Psoas muscle (tissue), 7 donors: ENCODE measurements at regions not wholly inside any gene's neighbourhood (a gene's known extent, or its start where the extent isn't known, plus 50 kb on each side); places are given as distances from the start of the nearest gene placed in this dataset.
"Not testable (repeated sequence)": the region's sequence is repeated elsewhere in the genome, so short reads cannot be mapped to it uniquely, and the experiment has no call there.

Experiments
- ATAC-seq, 4 donors: fragments of 200-7000 bp; cut with Tn5 transposase; one replicate each; pipeline ENCODE4 v1.9.1; 2020; ENCODE audit warnings: moderate library complexity in 3 of 4, mild to moderate bottlenecking in 2 of 4
- DNase-seq, 2 donors: peaks; one replicate each; pipeline ENCODE4 v3.0.0-alpha.2; 2020
- H3K27ac ChIP-seq: fragments of 200-600 bp; one replicate; pipeline ENCODE4 v1.8.0; 2022
- H3K27me3 ChIP-seq, 3 donors: fragments of 200-600 bp in 1 of 3; one replicate each; pipeline versions ENCODE4 v1.6.1 to v1.8.0; 2013 to 2022; ENCODE audit warnings: low read length in 2 of 3, mild to moderate bottlenecking in 2 of 3, moderate library complexity in 1 of 3; ENCODE audit not compliant: insufficient read depth in 3 of 3
- H3K36me3 ChIP-seq, 2 donors: fragments of 200-600 bp in 1 of 2; one replicate each; pipeline versions ENCODE4 v1.6.1 to v1.8.0; 2013 to 2022; ENCODE audit warnings: low read depth in 1 of 2, mild to moderate bottlenecking in 1 of 2, moderate library complexity in 1 of 2; ENCODE audit not compliant: insufficient read depth in 1 of 2
- H3K4me1 ChIP-seq: fragments of 200-600 bp; one replicate; pipeline ENCODE4 v1.8.0; 2022
- H3K4me3 ChIP-seq: fragments of 200-600 bp; one replicate; pipeline ENCODE4 v1.8.0; 2022; ENCODE audit warnings: mild to moderate bottlenecking
- H3K9me3 ChIP-seq: fragments of 200-600 bp; one replicate; pipeline ENCODE4 v1.8.0; 2022
- CTCF ChIP-seq: fragments of 200-600 bp; IDR thresholded peaks from one replicate; pipeline ENCODE4 v1.8.0; 2022; ENCODE audit warnings: antibody characterized with exemption
- WGBS, 3 donors: extraction: QIAGEN DNeasy Blood & Tissue Kit; methylation state at CpG; one replicate each; pipeline versions ENCODE4 v1.1.6 to v1.1.7; 2013; 5-methylcytosine and 5-hydroxymethylcytosine counted together
- intact Hi-C, 2 donors: fragments of 100-400 bp; cut with DNase I; formaldehyde crosslinking; loops; one replicate each; pipeline versions ENCODE4 v1.11.0 to v1.14.2; 2022
- donor health status: healthy with polysubstance abuse.
- donor health status: DM: no; HTN: no; CAD: no; lungs with moderate emphysema.
- donor health status: Bipolar disorder and iron deficiency.
- donor health status: healthy.
- donor health status: DM: yes; HTN: yes; CAD: no.
- donor health status: DM: no; HTN: no; CAD: no.
- donor health status: DM: yes; HTN: yes; CAD: no.

GRCh38 chr1:116195077-116195868 lies 84.1 kb downstream of the MAB21L3 start:
- Histone ChIP-seq H3K4me1 (no peaks in the 10 kb centered on the region), H3K4me3 (no peak overlapping the region), H3K27me3 (no peaks in the 10 kb centered on the region), H3K27ac (no peak overlapping the region), H3K9me3 (no peaks in the 10 kb centered on the region), H3K36me3 (no peaks in the 10 kb centered on the region)
- no peak for DNase-seq
- ATAC-seq, result no peak
- intact Hi-C loops, result no loop called here
- WGBS, 3 donors, result 30 to 82% (median 65%) methylated on average over 1 of the region's 1 CpG
- TF ChIP-seq CTCF, result no peak

GRCh38 chr1:116200343-116200742 lies 89.1 kb downstream of the MAB21L3 start:
- ATAC-seq, intact Hi-C loops, H3K36me3 ChIP-seq, H3K4me1 ChIP-seq, H3K27ac ChIP-seq, H3K27me3 ChIP-seq, H3K9me3 ChIP-seq, H3K4me3 ChIP-seq, DNase-seq: not testable (repeated sequence)
- 75 to 89% (median 79%) methylated on average over 2 of the region's 2 CpGs for WGBS, 3 donors

GRCh38 chr1:116201911-116202310 lies 90.7 kb downstream of the MAB21L3 start:
- no peak for ATAC-seq
- no peak overlapping the region for H3K4me3 ChIP-seq
- no peaks in the 10 kb centered on the region for H3K36me3 ChIP-seq
- no peaks in the 10 kb centered on the region for H3K27me3 ChIP-seq
- intact Hi-C loops, result no loop called here
- no peaks in the 10 kb centered on the region for H3K9me3 ChIP-seq
- H3K4me1 ChIP-seq, result no peaks in the 10 kb centered on the region
- DNase-seq, result no peak
- H3K27ac ChIP-seq, result no peak overlapping the region
- WGBS, 3 donors, result 83 to 92% (median 89%) methylated on average over 3 of the region's 3 CpGs
- TF ChIP-seq CTCF, result no peak

GRCh38 chr1:116203181-116203723 lies 92.1 kb downstream of the MAB21L3 start:
- ATAC-seq (no peak), DNase-seq (no peak)
- Histone ChIP-seq H3K9me3 (no peaks in the 10 kb centered on the region), H3K4me1 (no peaks in the 10 kb centered on the region), H3K36me3 (no peaks in the 10 kb centered on the region), H3K27ac (no peak overlapping the region), H3K27me3 (no peaks in the 10 kb centered on the region), H3K4me3 (no peak overlapping the region)
- no peak for TF ChIP-seq CTCF
- intact Hi-C loops, result no loop called here
- WGBS, 3 donors, result 56 to 65% (median 61%) methylated on average over 5 of the region's 5 CpGs

GRCh38 chr1:116203920-116204319 lies 92.7 kb downstream of the MAB21L3 start:
- no peak overlapping the region for H3K4me3 ChIP-seq
- 67 to 79% (median 71%) methylated on average over 4 of the region's 4 CpGs for WGBS, 3 donors
- no peak for TF ChIP-seq CTCF
- intact Hi-C loops, result no loop called here
- H3K27me3 ChIP-seq, result no peaks in the 10 kb centered on the region
- no peaks in the 10 kb centered on the region for H3K9me3 ChIP-seq
- no peak for DNase-seq
- no peaks in the 10 kb centered on the region for H3K36me3 ChIP-seq
- H3K4me1 ChIP-seq, result no peaks in the 10 kb centered on the region
- H3K27ac ChIP-seq, result no peak overlapping the region
- no peak for ATAC-seq
